GM12892 (cell line): ENCODE measurements at regions not wholly inside any gene's neighbourhood (a gene's known extent, or its start where the extent isn't known, plus 50 kb on each side); places are given as distances from the start of the nearest gene placed in this dataset.

Experiments
- POLR2A ChIP-seq: IDR thresholded peaks from 2 replicates; pipeline ENCODE4 v1.6.1; 2011; ENCODE audit warnings: low read depth, low read length, control low read depth
- POLR2AphosphoS5 ChIP-seq: IDR thresholded peaks from 2 replicates; pipeline ENCODE4 v1.6.1; 2011; ENCODE audit warnings: low read depth, low read length, control low read depth

DNA sequence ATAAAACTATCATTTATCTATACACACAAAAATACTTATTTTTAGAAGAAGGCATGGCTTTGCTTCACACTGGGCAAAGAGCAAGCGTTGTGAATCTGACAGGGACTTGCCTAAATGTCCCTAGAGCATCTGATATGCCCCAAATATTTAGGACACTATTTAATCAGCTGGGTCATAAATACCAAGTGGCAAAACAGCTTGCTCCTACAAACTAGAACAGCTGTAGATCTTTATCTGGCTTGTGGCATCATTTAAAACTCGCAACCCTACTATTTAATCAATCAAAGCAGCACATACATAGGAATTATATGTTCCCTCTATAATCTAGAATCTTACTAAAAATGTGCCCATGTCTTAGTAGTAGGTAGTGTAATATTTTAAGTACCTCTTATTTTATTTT lies 999.5 kb downstream of the JRKL start:
- TF ChIP-seq POLR2A = no peak
- no peak for TF ChIP-seq POLR2AphosphoS5
